BJ (cell line): ENCODE measurements at regions not wholly inside any gene's neighbourhood (a gene's known extent, or its start where the extent isn't known, plus 50 kb on each side); places are given as distances from the start of the nearest gene placed in this dataset.

Source experiments
- CTCF ChIA-PET: fragments of 350-600 bp; formaldehyde crosslinking; extraction: SDS; loops from one replicate; lab custom pipeline; 2021; ENCODE audit warnings: antibody characterized with exemption, inconsistent platforms; lab: Yijun Ruan, JAX
- POLR2A ChIA-PET: fragments of 300-600 bp; sonication (Branson Sonifier 250); formaldehyde crosslinking; extraction: SDS; loops from one replicate; lab custom pipeline; 2021; ENCODE audit warnings: antibody characterized with exemption; lab: Charles Lee
- DNase-seq: peaks from one replicate; pipeline ENCODE4 v3.0.0-alpha.2; 2011; ENCODE audit warnings: low read depth
- H3K27me3 ChIP-seq: 2 replicates; pipeline ENCODE4 v1.6.0; 2011; ENCODE audit warnings: low read length; ENCODE audit not compliant: control insufficient read depth, insufficient read depth
- H3K36me3 ChIP-seq: 2 replicates; pipeline ENCODE4 v1.5.1; 2011; ENCODE audit warnings: low read length; ENCODE audit not compliant: control insufficient read depth, insufficient read depth
- H3K4me3 ChIP-seq: 2 replicates; pipeline ENCODE4 v1.5.1; 2011; ENCODE audit warnings: low read depth, mild to moderate bottlenecking, control low read depth, low read length
- CTCF ChIP-seq: IDR thresholded peaks from 2 replicates; pipeline ENCODE4 v1.5.1; 2011; ENCODE audit warnings: low read depth, mild to moderate bottlenecking, control low read depth, inconsistent platforms, low read length, moderate library complexity; ENCODE audit not compliant: insufficient read depth

DNA sequence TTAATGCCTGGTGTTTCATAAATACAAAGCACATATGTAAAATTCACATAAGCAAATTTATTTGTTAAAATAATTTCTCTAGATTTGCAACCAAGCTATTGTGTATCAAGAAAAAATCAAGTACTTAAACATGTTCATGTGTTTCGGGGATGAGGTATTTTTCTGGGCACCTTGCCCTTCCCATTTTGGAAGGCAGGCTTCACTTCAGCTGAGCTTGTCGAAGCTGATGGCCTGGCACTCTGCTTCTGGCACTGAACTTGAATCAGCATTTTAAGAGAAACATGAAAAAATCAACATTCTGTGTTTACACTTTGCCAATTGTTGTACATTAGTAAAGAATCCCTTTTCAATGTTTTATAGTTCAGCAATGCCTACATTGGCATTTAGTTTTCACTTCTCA, 179.1 kb upstream of the STEAP4 start:
- no peak for DNase-seq
- ChIA-PET POLR2A (no interaction called here), CTCF (no interaction called here)
- no peaks in the 10 kb centered on the region for H3K36me3 ChIP-seq
- H3K4me3 ChIP-seq = no peak overlapping the region
- no peak for TF ChIP-seq CTCF
- H3K27me3 ChIP-seq = no peaks in the 10 kb centered on the region

GRCh38 chr7:88484551-88484950, 177.9 kb upstream of the STEAP4 start:
- no peak for DNase-seq
- H3K36me3 ChIP-seq = no peaks in the 10 kb centered on the region
- H3K4me3 ChIP-seq = no peak overlapping the region
- CTCF ChIA-PET = no interaction called here
- no peak for TF ChIP-seq CTCF
- POLR2A ChIA-PET = no interaction called here
- H3K27me3 ChIP-seq = no peaks in the 10 kb centered on the region

DNA sequence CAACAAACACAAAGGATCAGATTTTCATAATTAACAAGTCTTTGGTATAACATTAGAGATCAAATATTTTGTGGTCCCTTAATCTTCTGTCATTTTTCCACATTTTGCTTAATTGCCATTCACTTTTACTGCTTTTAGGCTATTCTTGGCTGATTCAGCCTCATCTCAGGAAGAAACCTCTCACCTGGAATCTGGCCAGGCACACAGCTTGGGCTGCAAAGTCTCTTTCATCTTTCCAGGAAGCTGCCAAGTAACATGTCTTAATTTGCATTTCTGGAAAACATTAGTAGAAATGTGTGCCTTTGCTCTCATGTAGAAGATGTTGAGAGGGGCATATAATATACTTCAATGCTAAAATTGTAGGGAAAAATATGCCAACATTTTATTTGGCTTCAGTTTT, 174.2 kb upstream of the STEAP4 start:
- Histone ChIP-seq H3K4me3 (no peak overlapping the region), H3K36me3 (no peaks in the 10 kb centered on the region), H3K27me3 (no peaks in the 10 kb centered on the region)
- no peak for DNase-seq
- ChIA-PET POLR2A (no interaction called here), CTCF (no interaction called here)
- no peak for TF ChIP-seq CTCF

DNA sequence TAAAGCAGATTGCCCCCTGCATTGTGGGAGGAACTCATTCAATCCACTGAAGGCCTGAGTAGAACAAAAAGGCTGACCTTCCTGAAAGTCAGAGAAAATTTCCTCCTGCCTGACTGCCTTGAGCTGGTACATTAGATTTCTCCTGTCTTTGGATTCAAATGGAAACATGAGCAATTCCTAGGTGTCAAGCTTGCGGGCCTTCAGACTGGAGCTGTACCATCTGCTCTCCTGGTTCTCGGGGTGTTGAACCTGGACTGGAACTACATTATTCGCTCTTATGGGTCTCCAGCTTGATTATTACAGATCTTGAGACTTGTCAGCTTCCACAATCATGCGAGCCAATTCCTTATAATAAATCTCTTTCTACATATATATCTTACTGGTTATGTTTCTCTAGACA, 173.6 kb upstream of the STEAP4 start:
- no peak for DNase-seq
- Histone ChIP-seq H3K27me3 (no peaks in the 10 kb centered on the region), H3K4me3 (no peak overlapping the region), H3K36me3 (no peaks in the 10 kb centered on the region)
- ChIA-PET CTCF (no interaction called here), POLR2A (no interaction called here)
- TF ChIP-seq CTCF = no peak

GRCh38 chr7:88477976-88478375, 171.3 kb upstream of the STEAP4 start:
- TF ChIP-seq CTCF = no peak
- ChIA-PET CTCF (no interaction called here), POLR2A (no interaction called here)

DNA sequence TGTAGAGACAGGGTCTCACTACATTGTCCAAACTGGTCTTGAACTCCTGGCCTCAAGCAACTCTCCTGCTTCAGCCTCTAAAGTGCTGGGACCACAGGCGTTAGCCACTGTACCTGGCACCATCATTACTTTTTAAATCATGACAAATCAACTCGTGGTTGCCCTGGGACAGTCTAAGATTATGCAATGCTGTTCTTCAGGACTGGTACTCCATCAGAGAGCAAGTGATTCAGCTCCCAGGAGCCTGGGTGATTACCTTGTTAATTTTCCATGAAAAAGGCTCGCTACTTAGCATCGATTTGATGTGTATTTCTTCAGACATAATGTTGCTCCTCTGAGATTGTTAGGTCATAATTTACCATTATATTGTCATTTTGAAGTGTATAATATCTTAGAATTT, 158.9 kb upstream of the STEAP4 start:
- no peak for DNase-seq
- H3K4me3 ChIP-seq = no peak overlapping the region
- ChIA-PET CTCF (no interaction called here), POLR2A (no interaction called here)
- no peaks in the 10 kb centered on the region for H3K27me3 ChIP-seq
- H3K36me3 ChIP-seq = no peaks in the 10 kb centered on the region
- no peak for TF ChIP-seq CTCF

More at GRCh38 chr7:88477976-88478375, 171.3 kb upstream of the STEAP4 start:
- no peaks in the 10 kb centered on the region for H3K36me3 ChIP-seq
- H3K27me3 ChIP-seq = no peaks in the 10 kb centered on the region
- DNase-seq = no peak
- H3K4me3 ChIP-seq = no peak overlapping the region
